Body of pancreas (tissue), 4 donors: ENCODE measurements at regions not wholly inside any gene's neighbourhood (a gene's known extent, or its start where the extent isn't known, plus 50 kb on each side); places are given as distances from the start of the nearest gene placed in this dataset.

Source experiments
- POLR2A ChIP-seq, 3 donors: fragments of 450-650 bp; IDR thresholded peaks; one replicate each; pipeline ENCODE4 v1.6.1; 2016; ENCODE audit warnings: antibody characterized with exemption in 3 of 3, mild to moderate bottlenecking in 2 of 3
- TF ChIP-seq, protein P1 (sequence below), 7 experiments: fragments of 450-650 bp in 4 of 7; fragments of 200-600 bp in 3 of 7; sonication (generic) in 3 of 7; IDR thresholded peaks; one replicate each; pipeline ENCODE4 v1.5.1; 2016 to 2019; ENCODE audit warnings: antibody characterized with exemption in 7 of 7

GRCh38 chr10:128610113-128610512 is 483.9 kb upstream of the MKI67 start:
- TF ChIP-seq, protein P1, sequence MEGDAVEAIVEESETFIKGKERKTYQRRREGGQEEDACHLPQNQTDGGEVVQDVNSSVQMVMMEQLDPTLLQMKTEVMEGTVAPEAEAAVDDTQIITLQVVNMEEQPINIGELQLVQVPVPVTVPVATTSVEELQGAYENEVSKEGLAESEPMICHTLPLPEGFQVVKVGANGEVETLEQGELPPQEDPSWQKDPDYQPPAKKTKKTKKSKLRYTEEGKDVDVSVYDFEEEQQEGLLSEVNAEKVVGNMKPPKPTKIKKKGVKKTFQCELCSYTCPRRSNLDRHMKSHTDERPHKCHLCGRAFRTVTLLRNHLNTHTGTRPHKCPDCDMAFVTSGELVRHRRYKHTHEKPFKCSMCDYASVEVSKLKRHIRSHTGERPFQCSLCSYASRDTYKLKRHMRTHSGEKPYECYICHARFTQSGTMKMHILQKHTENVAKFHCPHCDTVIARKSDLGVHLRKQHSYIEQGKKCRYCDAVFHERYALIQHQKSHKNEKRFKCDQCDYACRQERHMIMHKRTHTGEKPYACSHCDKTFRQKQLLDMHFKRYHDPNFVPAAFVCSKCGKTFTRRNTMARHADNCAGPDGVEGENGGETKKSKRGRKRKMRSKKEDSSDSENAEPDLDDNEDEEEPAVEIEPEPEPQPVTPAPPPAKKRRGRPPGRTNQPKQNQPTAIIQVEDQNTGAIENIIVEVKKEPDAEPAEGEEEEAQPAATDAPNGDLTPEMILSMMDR (IDR thresholded peaks at IDR 0.05) = no peak
- no peak for TF ChIP-seq POLR2A (IDR thresholded peaks at IDR 0.05)
